ENCODE measurements at regions not wholly inside any gene's neighbourhood (a gene's known extent, or its start where the extent isn't known, plus 50 kb on each side); places are given as distances from the start of the nearest gene placed in this dataset.

DNA sequence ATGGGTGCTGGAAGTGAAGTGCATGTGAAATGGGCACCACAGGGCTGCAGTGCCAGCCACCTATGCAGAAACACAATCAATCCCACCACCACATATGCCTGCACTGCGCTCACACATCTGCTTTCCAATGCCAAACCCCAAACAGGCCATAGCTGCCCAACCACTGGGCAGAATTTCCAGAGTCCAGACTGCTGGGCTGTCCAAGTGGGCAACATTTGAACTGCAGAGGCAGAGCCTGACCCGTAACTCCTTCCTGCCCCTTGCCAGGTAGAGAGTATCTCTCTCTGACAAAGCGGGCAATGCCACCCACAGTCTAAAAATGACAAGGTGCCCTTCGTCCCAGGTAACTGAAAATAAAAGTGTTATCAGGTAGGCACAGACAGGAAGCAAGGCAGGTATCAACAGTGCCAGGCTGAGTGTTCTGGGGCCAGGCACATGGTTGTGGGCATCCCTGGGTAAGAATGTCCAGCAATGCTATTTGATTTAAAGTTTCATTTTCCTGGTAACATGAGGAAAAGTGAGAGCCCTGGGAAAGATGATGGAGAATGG is 79.5 kb downstream of the FOXA2 start:
- no peak for DNase-seq

DNA sequence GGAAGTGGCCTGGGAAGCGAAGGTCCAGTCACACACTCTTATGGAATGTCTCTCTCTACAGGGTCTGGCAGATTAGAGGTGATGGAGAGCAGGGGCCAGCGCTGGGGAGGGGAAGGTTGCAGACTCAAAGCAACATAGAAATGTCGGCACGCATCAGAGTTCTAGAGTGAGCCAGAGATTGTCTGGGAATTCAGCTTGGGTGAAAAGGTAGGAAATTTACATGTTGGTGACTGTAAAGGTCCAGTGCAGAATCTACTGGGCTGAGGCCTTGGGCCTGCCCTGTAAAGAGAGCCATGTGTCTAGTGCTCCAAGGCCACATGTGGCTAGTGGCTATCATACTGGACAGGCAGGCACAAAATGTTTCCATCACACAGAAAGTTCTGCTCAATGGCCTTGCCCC is 80.8 kb downstream of the FOXA2 start:
- no peak for DNase-seq

DNA sequence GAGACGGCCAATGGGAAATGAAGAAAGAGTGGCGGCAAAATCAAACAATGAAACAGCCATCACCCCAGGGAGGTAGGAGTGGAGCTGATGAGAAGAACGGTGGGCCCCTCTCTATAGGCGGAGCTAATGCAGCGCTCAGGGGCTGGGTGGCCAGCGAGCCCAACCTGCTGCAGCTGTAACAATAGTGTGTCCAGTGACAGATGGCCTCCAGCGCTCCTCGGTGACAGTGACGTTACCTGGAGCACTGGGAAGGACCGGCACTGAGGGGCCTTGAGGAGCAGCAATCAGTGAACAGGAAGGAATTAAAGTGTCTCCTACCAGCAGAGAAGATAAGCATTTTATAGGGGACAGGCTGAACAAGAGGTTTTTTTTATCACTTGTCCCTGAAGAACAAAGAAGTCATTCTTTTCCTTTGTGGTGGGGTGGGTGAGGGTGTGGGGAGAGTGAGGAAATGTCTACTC is 81.6 kb downstream of the FOXA2 start:
- DNase-seq = peak; percentile 19

DNA sequence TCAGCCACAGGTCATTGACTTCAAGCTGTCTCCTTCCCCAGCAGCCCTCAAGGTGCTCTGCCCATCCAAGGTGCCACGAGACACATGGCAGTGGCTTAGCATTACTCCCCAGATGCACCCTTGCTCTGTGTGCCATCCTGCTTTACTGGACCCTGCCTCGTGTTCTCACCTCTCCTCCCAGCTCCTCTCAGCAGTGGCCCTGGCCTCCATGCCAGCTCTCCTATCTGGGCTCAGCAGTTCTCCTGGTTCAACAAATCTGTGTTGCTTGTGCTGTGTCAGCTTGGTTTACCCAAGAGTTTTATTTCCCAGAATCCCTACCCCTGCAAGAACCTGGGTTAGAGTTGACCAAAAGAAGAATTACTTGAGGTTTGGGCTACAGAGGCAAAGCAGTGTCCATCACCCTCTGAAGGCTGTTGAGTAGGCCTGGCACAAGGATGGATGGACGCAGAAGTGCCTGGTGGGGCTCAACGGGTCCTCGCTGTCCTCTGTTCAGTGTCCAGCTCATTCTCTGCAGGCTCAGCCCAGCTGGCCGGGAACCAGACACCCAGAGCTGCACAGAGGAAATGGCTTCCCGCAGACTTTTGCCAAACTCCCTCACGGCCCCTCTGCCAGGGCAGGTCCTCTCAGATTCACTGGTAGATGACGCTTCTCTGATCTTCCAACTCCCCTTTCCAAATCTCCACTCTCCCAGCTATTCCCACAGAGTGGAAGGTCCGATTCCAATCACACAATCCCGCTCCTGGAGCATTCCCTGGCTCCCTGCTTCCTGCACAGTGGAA is 82.6 kb downstream of the FOXA2 start:
- no peak for DNase-seq

DNA sequence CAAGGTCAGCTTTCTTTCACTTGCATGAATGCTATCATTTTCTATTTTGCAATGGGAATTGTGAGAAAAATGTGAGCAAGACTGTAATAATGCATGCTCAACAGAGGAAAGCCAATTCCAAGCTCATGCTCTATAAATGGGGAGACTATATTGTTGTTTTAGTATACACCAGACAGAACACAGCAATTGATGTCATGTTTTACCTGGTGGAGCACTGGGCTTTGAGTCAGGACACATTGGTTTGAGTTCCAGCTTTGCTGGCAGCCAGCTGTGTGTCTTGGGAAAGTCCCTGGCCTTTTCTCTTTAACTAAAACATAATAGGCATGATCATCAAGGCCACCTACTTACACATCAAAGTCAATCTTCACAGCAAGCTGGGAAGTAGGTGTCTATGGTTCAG is 83.3 kb downstream of the FOXA2 start:
- DNase-seq = no peak

DNA sequence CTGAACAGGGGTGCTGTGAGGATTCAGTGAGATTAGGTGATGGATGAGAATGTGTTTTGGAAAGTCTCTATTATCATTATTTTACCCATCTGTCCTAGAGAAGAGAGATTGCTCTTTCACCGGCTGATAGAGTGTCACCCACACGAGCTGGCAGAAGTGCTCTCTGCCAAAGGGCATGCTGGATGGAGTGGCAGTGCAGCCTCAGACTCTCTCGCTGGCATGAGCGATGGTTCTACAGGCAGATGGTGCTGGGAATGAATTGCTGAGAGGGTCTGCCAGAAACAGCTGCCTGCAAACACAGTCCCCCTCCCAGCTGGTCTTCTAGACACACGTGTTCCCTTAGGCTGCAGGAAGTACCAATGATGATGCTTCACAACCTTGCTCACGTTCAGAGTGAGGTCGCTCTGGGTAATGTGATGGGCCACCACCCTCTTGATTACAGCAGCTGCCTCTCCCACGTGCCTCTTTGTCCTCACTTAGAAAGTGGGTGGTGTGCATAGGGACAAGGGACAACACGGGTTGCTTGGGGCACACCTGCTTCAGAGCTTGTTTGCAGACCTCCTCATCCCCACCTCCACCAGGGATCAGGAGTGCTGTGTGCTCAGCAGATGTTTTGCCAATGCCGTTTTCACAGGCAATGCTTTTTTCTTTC is 84.7 kb downstream of the FOXA2 start:
- DNase-seq = no peak

DNA sequence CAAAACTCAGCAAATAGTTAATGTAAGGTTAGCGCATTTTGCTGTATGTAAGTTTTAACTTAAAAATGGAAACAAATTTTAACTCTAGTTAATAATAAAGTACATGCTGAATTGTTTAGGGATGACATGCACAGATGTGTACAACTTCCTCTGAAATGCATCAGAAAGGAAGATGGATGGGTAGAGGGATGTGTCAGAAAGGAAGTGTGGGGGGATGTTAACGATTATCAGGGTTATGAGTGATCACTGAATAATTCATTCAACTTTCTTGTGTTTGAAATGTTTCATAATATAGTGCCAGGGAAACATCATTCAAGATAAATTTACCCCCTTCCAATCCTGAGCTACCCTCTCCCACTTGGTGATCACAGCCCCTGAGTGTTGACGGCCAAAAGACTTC is 87.6 kb downstream of the FOXA2 start:
- DNase-seq = no peak

DNA sequence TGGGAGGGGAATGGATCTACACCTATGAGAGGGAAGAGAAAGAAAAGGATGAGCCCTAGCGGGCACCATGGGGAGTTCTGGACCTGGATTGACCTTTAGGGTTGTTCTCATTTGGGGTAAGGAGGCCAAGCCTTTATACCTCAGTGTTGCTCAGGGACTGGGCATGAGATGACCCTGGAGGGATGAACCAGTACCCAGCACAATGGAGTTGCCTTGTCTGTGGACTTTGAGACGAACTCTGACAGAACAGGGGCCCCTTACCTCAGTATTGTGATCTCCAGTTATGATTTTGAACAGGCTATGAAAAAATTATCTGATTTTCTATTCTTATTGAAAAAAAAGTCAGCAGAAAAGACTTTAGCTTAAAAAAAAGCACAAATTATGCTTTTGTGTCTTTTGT is 88.6 kb downstream of the FOXA2 start:
- no peak for DNase-seq

DNA sequence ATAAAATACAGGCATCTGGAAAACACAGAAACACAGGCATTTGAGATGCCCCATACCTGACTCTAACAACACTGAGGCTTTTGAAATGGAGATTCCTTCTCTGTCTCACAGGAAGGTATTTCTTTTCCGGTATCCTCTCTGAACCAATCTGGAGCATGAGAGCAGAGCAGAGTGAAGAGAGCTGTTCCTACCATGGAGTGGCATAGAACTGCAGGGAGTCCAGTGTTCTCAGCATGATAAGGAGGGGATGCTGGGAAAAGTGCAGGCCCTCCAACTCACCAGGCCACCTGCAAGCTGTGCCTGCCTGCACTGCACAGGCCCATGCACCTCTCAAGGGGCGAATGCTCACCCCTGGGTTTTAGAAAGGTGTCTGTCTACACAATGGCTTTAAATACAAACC is 89.2 kb downstream of the FOXA2 start:
- DNase-seq = no peak

DNA sequence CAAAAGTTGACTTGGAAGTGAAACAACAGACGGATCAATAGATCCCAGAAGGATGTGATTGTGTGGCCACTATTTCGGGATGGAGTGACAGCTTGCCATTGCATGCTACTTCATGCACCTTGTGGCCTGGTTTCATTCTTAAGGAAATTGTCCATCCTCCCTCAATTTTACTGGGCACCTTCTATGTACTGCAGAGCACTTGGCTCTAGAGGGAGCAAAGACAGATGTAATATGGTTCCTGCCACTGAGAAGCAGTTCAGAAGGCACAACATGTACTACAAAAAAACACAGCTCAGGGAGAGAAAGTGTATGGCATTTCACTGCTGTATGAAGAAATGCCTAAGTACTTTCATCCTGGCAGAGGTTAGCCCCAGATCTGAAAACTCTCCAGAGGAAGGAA is 91.9 kb downstream of the FOXA2 start:
- DNase-seq = no peak

DNA sequence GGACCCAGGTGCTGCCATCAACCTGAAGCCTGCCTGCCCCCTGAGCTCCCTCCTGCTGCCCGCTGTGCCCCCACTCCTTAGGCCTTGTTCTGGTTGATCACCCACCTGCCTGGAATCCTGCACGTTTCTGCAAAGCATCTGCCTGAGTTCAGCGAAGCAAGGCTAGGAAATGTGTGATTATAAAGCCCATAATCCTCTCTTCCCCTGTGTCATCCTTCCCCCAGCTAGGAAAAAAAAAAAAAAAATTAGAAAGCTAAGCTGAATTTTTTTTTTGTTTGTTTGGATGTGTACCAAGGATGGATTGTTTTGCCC is 93.2 kb downstream of the FOXA2 start:
- DNase-seq = peak; percentile 25

DNA sequence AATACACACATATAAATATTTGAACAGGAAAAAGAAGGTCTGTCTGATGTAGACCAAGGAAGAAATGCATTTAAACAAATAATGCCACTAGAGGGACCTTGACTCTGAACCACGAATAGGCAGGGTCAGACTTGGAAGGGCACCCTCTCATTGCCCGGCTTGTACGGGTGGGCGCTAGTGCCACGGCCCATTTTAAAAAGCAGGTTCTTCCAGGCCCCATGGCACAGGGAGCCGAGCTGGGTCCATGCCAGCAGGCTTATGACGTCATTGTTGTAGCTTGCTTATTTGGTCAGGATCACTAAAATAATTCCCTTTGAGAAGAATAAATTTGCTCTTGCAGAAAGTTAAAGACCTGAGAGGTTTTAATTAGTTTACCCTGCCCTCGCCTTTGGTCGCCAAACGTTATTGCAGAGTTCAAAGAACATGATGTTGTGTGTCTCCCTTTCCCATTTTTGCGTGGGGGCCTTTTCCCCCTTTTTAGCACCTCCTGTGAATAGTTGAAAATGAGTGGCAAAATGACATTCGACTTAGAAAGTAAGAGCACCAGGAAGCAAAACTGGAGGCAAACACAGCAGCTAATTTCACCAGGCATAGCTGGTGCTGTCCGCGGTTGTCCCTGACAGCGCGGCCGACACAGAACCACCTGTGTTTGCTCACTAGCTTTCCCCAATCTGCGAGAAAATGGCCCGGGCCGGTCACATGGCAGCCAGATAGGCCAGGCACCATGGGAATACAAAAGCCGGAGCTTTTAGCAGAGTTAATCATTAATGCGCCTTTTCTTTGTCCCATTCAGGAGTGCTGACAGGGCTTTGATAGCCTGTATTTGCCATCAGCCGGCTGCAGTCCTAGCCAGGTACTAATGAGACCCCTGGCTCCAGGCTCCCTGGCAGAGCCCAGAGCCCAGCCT is 93.8 kb downstream of the FOXA2 start:
- peak; percentile 18 for DNase-seq

DNA sequence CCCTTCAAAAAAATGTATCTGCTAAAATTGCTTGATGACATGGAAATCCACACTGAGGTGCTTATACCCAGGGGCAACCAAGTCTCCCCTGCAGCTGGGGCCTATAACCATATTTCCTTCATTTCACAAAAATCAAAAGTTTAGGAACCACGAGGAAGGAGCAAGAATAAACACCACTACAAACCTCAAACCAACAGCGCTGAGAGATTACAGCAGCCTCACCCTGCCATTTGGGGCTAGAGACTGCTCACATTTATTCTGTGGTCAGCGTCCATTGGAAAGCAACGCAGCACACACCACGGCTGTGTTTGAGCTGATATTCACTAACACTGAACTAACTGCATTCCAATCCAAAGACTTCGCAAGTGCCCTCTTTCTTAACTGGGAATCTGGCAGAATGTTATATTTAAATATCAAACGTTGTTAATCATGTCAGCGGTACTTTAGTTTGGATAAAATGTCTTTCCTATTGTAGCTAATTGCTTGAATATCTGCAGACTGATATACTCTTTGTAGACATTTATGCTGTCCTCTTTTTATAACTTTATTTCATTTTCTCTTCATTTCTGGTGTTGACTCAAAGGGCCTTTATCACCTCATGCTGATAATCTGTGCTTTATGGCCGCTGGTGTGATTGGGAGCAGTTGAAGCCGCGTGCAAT is 94.6 kb downstream of the FOXA2 start:
- no peak for DNase-seq

DNA sequence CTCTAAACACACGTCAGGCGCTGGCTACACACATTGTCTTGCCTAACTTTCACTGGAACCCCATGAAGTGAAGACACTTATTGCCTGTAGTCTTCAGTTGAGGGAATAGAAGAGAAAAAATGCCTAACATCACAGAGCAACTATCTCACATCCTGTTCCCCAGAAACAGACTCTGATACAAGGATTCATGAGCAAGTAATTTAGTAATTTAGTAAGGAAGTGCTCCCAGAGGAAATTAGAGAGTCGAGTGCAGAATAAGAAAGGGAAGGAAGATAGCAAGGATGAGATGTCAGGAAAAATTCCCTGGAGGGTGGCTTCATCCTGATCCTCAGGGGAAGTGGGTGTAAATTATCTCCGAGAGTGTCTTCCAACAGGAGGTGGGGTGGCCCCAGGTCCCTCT is 104.0 kb downstream of the FOXA2 start:
- DNase-seq = no peak

DNA sequence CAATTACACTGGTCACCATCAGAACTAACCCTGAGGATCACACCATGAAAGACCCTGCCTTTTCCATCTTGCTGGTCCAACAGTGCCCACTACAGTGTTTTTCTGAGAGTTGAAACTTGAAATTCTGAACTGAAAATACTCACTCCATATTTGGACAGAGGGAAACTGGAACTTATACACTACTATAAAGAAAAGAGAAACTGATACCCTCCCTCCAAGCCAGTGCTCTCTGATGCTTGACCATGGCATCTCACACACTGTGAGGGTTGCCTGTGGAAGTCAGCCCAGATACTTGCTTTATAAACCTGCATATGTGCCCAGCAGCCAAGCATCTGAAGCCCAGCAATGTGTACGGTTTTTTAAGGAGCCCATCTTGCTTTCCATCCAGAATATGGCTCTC is 108.7 kb downstream of the FOXA2 start:
- no peak for DNase-seq

DNA sequence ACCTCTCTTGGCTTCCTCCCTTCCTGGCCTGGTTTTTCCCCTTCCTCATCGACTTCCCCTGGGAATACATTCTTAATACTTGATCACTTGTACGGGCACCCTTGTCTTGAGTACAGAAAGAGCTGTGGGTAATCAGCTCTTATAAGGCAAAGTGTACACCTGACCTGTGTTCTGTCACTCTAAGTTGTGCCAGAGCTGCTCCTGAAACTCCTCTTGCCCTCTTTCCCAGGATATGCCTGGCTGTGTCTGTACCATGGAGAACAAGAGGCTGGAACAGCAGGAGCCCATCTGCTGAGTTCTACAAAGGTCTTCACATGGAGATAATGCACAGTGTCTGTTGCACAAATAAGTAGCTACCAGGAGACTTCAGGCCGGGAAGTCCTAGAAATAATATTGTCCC is 110.1 kb downstream of the FOXA2 start:
- DNase-seq = no peak

DNA sequence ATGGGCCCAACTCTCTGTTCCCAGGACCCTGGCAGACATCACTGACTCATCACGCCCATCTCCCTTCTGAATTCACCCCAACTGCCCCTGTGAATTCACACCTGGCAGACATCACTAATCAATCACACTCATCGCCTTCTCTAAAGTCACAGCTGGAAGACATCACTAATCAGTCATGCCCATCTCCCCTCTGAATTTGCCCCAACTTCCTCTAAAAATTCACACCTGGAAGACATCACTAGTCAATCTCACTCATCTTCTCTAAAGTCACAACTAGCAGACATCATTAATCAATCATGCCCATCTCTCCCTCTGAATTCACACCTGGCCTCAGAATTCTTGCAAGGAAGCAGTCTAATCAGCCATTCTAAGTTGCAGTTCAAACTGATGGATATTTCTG is 111.1 kb downstream of the FOXA2 start:
- DNase-seq = no peak

DNA sequence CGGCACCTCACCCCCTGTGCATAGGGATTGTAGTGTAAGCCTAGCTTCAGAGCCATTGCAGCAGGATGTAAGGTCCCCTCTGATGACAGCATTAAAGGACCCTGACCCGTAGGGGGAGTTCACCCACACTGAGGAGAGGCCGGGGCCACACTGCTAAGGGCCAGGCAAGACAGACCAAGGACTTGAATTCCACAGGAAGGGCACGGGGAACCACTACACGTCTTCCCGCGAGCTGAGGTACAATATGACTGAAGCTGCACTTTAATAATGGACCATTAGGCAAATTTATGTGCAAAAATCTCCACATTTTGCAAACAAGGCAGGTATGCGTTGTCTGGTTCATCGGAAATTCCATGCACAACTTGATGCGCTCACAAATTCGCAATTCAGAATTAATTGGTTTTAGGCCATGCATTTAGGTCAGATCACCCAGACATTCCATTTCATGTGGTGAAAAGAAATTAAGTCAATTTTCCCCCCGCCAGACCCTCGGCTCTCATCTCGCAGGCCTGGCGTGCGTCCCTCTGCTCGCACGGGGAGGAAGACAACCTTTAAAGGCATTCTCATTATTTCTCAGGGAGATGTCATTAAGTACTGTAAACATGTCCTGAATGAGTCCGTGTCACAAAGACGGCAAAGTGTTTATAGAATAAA is 111.8 kb downstream of the FOXA2 start:
- peak; percentile 31 for DNase-seq

DNA sequence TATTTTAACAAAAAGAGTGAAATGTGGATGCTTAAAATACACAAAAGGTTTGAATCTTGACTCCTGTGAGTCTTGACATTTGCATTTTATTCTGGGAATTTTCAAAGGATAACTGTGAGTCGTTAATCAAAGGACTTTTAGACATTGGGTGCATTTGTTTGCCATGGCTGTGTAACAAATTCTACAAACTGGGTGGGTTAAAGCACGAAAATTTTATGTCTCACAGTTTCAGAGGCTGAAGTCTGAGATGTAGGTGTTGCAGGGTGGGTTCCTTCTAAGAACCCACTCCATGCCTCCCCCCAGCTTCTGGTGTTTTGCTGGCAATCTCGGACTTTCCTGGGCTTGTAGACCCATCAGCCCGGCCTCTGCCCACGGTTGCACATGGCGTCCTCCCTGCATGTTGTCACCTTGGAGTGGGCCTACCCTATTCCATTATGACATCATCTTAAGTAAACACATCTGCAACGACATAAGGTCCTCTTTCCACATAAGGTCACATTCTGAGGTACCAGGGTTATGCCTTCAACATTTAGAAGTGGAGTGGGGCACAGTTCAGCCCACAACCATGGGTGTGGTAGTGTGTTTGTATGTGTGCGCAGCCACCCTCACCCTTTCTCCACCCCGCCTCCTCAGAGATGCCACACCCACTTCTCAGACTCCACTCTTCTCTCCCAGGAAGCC is 113.1 kb downstream of the FOXA2 start:
- no peak for DNase-seq

DNA sequence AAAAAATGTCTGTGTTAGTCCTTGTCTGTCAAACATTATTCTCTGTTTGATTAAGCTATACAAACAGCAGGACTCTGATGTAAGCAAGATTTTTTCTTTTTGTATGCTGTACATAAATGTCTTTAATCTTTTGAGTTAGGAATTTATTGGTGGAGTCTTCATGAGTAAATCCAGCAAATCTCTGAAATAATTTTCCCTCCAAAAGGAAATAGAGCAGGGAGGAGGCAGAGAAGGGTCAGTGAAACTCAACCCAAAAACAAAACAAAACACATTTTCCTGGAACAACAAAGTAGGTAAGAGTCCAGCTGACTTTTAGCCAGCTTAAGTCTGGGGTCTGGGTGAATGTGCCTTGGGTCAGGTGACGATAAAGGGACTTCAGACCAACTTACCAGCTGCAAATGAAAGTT is 113.7 kb downstream of the FOXA2 start:
- no peak for DNase-seq

DNA sequence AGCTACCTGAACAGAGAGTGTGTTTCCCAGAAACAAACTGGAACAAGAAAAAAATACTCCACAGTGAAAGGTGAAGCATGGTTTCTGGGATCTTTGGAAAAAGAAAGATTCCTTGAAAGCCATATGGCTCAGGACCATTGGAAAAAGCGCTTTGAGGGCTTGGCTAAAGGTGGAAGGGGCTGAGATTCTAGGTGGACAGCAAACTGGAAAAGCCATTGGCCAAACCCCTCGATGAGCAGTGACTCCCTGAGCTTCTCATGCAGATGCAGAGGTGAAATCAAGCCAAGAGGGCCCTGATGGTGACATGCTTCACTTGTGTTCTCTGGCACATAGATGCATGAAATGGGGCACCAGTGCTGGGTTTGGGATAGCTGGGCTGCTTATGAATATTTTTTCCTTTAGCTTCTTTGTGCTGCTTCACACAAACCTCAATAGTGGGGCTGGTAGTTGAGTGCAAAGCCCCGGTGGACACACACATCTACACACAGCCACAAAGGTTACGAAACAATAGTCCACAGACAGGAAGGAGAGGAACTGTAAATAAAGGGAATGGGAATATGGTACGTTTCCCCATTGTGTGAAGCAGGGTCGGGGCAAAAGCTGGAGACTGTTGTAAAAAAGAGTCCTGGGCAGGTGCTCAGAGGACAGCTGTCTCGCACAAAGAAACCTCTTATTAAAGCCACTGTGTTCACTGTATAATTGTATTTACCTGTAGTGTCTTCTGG is 117.8 kb downstream of the FOXA2 start:
- DNase-seq = no peak
